BLaER1 treated with 17β-estradiol and CSF1 and Interleukin-3, amounts not matched to agents 10 nM and 100 nM (cell line): ENCODE measurements at regions not wholly inside any gene's neighbourhood (a gene's known extent, or its start where the extent isn't known, plus 50 kb on each side); places are given as distances from the start of the nearest gene placed in this dataset.

Experiments
- H3K27ac ChIP-seq, 11 experiments: shearing (Covaris generic); formaldehyde crosslinking; 2 replicates each; pipeline ENCODE4 v1.8.1; 2022
- H3K27me3 ChIP-seq, 11 experiments: shearing (Covaris generic); formaldehyde crosslinking; 2 replicates each; pipeline ENCODE4 v1.8.1; 2022
- H3K36me3 ChIP-seq, 11 experiments: shearing (Covaris generic); formaldehyde crosslinking; 2 replicates each; pipeline ENCODE4 v1.8.1; 2022
- H3K4me1 ChIP-seq, 10 experiments: shearing (Covaris generic); formaldehyde crosslinking; 2 replicates each; pipeline ENCODE4 v1.8.1; 2022
- H3K4me2 ChIP-seq, 11 experiments: shearing (Covaris generic); formaldehyde crosslinking; 2 replicates each; pipeline ENCODE4 v1.8.1; 2022
- H3K4me3 ChIP-seq, 10 experiments: shearing (Covaris generic); formaldehyde crosslinking; 2 replicates each; pipeline ENCODE4 v1.8.1; 2022
- H3K9ac ChIP-seq, 11 experiments: shearing (Covaris generic); formaldehyde crosslinking; 2 replicates each; pipeline ENCODE4 v1.8.1; 2022
- H3K9me3 ChIP-seq, 11 experiments: shearing (Covaris generic); formaldehyde crosslinking; replicated peaks in 1 of 11; 2 replicates each; pipeline ENCODE4 v1.8.1; 2022
- H4K20me1 ChIP-seq, 11 experiments: shearing (Covaris generic); formaldehyde crosslinking; 2 replicates each; pipeline ENCODE4 v1.8.1; 2022
- Cebpa-rat ChIP-seq, 11 experiments: shearing (Covaris generic); IDR thresholded peaks; 2 replicates each; pipeline ENCODE4 v1.8.1; 2022

GRCh38 chr3:87810452-87811016 is 248.3 kb downstream of the CGGBP1 start:
- Histone ChIP-seq H3K36me3 (no peaks in the 10 kb centered on the region), H3K9me3 (peaks cover 0 to 22% (median 8%) of the 10 kb centered on the region in 11 experiments; a peak in 12 of 22 replicates), H3K4me1 (peaks cover 0 to 6% (median 0%) of the 10 kb centered on the region in 10 experiments; a peak in 1 of 20 replicates), H3K27me3 (no peaks in the 10 kb centered on the region), H3K4me3 (no peak overlapping the region), H3K27ac (no peak overlapping the region), H3K4me2 (0 out of 22 replicates have a peak overlapping the region, but pooled peaks of 1 of the 11 experiments have one; percentile 11), H3K9ac (no peak overlapping the region), H4K20me1 (no peaks in the 10 kb centered on the region)
- TF ChIP-seq Cebpa-rat (IDR thresholded peaks at IDR 0.05) = no peak

GRCh38 chr3:87805670-87806069 is 253.1 kb downstream of the CGGBP1 start:
- peaks cover 0 to 6% (median 0%) of the 10 kb centered on the region in 10 experiments; a peak in 1 of 20 replicates for H3K4me1 ChIP-seq
- no peak overlapping the region for H3K4me3 ChIP-seq
- H3K27me3 ChIP-seq = no peaks in the 10 kb centered on the region
- H3K4me2 ChIP-seq = no peak overlapping the region
- no peaks in the 10 kb centered on the region for H4K20me1 ChIP-seq
- no peak overlapping the region for H3K9ac ChIP-seq
- H3K27ac ChIP-seq = no peak overlapping the region
- H3K9me3 ChIP-seq = no peaks in the 10 kb centered on the region
- TF ChIP-seq Cebpa-rat (IDR thresholded peaks at IDR 0.05) = no peak
- H3K36me3 ChIP-seq = no peaks in the 10 kb centered on the region

- Histone ChIP-seq H3K9me3 (no peaks in the 10 kb centered on the region), H3K27ac (no peak overlapping the region), H3K4me2 (no peak overlapping the region), H3K4me3 (no peak overlapping the region), H4K20me1 (no peaks in the 10 kb centered on the region), H3K27me3 (0 out of 22 replicates have a peak, but pooled peaks cover 0 to 2% (median 0%) of the 10 kb centered on the region in 11 experiments), H3K9ac (no peak overlapping the region), H3K36me3 (no peaks in the 10 kb centered on the region), H3K4me1 (peaks cover 0 to 10% (median 8%) of the 10 kb centered on the region in 10 experiments; a peak in 14 of 20 replicates)
- TF ChIP-seq Cebpa-rat (IDR thresholded peaks at IDR 0.05) = no peak
Observed at GRCh38 chr3:87801409-87801808, 257.4 kb downstream of the CGGBP1 start.

- Histone ChIP-seq H3K27me3 (peaks cover under 1 to 11% (median 8%) of the 10 kb centered on the region in 11 experiments; a peak in 20 of 22 replicates), H3K4me3 (no peak overlapping the region), H3K27ac (no peak overlapping the region), H4K20me1 (no peaks in the 10 kb centered on the region), H3K9me3 (no peaks in the 10 kb centered on the region), H3K9ac (no peak overlapping the region), H3K4me1 (peaks cover 0 to 19% (median 12%) of the 10 kb centered on the region in 10 experiments; a peak in 15 of 20 replicates), H3K4me2 (no peak overlapping the region), H3K36me3 (no peaks in the 10 kb centered on the region)
- TF ChIP-seq Cebpa-rat (IDR thresholded peaks at IDR 0.05) = no peak
Observed at GRCh38 chr3:87800516-87800915, 258.3 kb downstream of the CGGBP1 start.

GRCh38 chr3:87798567-87798947 is 260.2 kb downstream of the CGGBP1 start:
- Histone ChIP-seq H3K4me1 (peaks cover 0 to 21% (median 12%) of the 10 kb centered on the region in 10 experiments; a peak in 15 of 20 replicates), H3K27ac (no peak overlapping the region), H3K9me3 (0 out of 22 replicates have a peak, but pooled peaks cover 0 to 7% (median 0%) of the 10 kb centered on the region in 11 experiments), H4K20me1 (peaks cover 0 to 5% (median 0%) of the 10 kb centered on the region in 11 experiments; a peak in 4 of 22 replicates), H3K36me3 (no peaks in the 10 kb centered on the region), H3K9ac (no peak overlapping the region), H3K4me3 (no peak overlapping the region), H3K4me2 (no peak overlapping the region), H3K27me3 (peaks cover 20 to 31% (median 28%) of the 10 kb centered on the region in 11 experiments)
- TF ChIP-seq Cebpa-rat (IDR thresholded peaks at IDR 0.05) = no peak

- H3K27ac ChIP-seq = no peak overlapping the region
- H3K4me1 ChIP-seq = peaks cover 4 to 26% (median 16%) of the 10 kb centered on the region in 10 experiments
Observed at GRCh38 chr3:87797872-87798566, 260.8 kb downstream of the CGGBP1 start.

GRCh38 chr3:87796843-87797185 is 262.0 kb downstream of the CGGBP1 start:
- Histone ChIP-seq H3K4me2 (peak overlapping the region; percentile 15 to 54 (median 31); a peak in 14 of 22 replicates), H3K9ac (no peak overlapping the region), H3K4me3 (no peak overlapping the region), H3K27me3 (peaks cover 37 to 48% (median 45%) of the 10 kb centered on the region in 11 experiments), H3K9me3 (0 out of 22 replicates have a peak, but pooled peaks cover 0 to 7% (median 0%) of the 10 kb centered on the region in 11 experiments), H3K36me3 (no peaks in the 10 kb centered on the region), H3K4me1 (peaks cover 16 to 32% (median 26%) of the 10 kb centered on the region in 10 experiments), H4K20me1 (peaks cover 0 to 16% (median 0%) of the 10 kb centered on the region in 11 experiments; a peak in 8 of 22 replicates), H3K27ac (no peak overlapping the region)
- TF ChIP-seq Cebpa-rat (IDR thresholded peaks at IDR 0.05) = no peak

More at GRCh38 chr3:87797872-87798566, 260.8 kb downstream of the CGGBP1 start:
- H3K4me3 ChIP-seq = no peak overlapping the region
- no peak overlapping the region for H3K9ac ChIP-seq
- peaks cover 0 to 10% (median 0%) of the 10 kb centered on the region in 11 experiments; a peak in 8 of 22 replicates for H4K20me1 ChIP-seq
- 0 out of 22 replicates have a peak, but pooled peaks cover 0 to 7% (median 0%) of the 10 kb centered on the region in 11 experiments for H3K9me3 ChIP-seq
- no peaks in the 10 kb centered on the region for H3K36me3 ChIP-seq
- H3K27me3 ChIP-seq = peaks cover 25 to 36% (median 33%) of the 10 kb centered on the region in 11 experiments
- no peak overlapping the region for H3K4me2 ChIP-seq
- TF ChIP-seq Cebpa-rat (IDR thresholded peaks at IDR 0.05) = no peak

- no peak overlapping the region for H3K9ac ChIP-seq
- 0 out of 22 replicates have a peak, but pooled peaks cover 0 to 7% (median 0%) of the 10 kb centered on the region in 11 experiments for H3K9me3 ChIP-seq
- H4K20me1 ChIP-seq = peaks cover 0 to 16% (median 0%) of the 10 kb centered on the region in 11 experiments; a peak in 8 of 22 replicates
- no peak overlapping the region for H3K27ac ChIP-seq
- no peaks in the 10 kb centered on the region for H3K36me3 ChIP-seq
- no peak for TF ChIP-seq Cebpa-rat (IDR thresholded peaks at IDR 0.05)
- H3K4me3 ChIP-seq = no peak overlapping the region
- peaks cover 42 to 54% (median 50%) of the 10 kb centered on the region in 11 experiments for H3K27me3 ChIP-seq
- H3K4me1 ChIP-seq = peaks cover 16 to 33% (median 26%) of the 10 kb centered on the region in 10 experiments
- H3K4me2 ChIP-seq = peak overlapping the region; percentile 15 to 54 (median 31); a peak in 15 of 22 replicates
Observed at GRCh38 chr3:87796137-87796842, 262.5 kb downstream of the CGGBP1 start.
